HCT116 (cell line): ENCODE measurements at regions not wholly inside any gene's neighbourhood (a gene's known extent, or its start where the extent isn't known, plus 50 kb on each side); places are given as distances from the start of the nearest gene placed in this dataset.

Source experiments
- ATAC-seq: fragments of 200-7000 bp; cut with Tn5 transposase; 2 replicates; pipeline ENCODE4 v1.9.1; 2020; ENCODE audit warnings: mild to moderate bottlenecking, moderate library complexity
- BruUV-seq: library from RNA; stranded (reverse); fragments of 400-500 nt; replicated peaks from 2 replicates; lab custom pipeline; 2021; lab: Mats Ljungman, UMichigan
- CTCF ChIA-PET: fragments of 300-600 bp; sonication (Branson Sonifier 250); formaldehyde crosslinking; loops from one replicate; lab custom pipeline; 2021; ENCODE audit warnings: antibody characterized with exemption; lab: Charles Lee
- POLR2A ChIA-PET: fragments of 300-600, 350-600 bp; sonication (Branson Sonifier 250); formaldehyde crosslinking; loops from one replicate; lab custom pipeline; 2021; ENCODE audit warnings: antibody characterized with exemption; lab: Charles Lee
- RAD21 ChIA-PET, 2 experiments: fragments of 300-600 bp; sonication (Branson Sonifier 250); formaldehyde crosslinking; loops; one replicate each; lab custom pipeline; 2023; ENCODE audit warnings: low total read pairs in 2 of 2; ENCODE audit not compliant: uncharacterized antibody in 2 of 2, unreplicated experiment in 2 of 2, low non-redundant PET in 1 of 2; lab: Charles Lee
- DNase-seq: peaks from one replicate; pipeline ENCODE4 v3.0.0-alpha.2; 2010; ENCODE audit warnings: low read depth, low spot score
- H2AFZ ChIP-seq: fragments of 200-600 bp; shearing (Covaris generic), sonication (generic); 2 replicates; pipeline ENCODE4 v1.6.1; 2017; ENCODE audit warnings: low read depth, mixed run types, mixed read lengths, antibody characterized with exemption, low read length; ENCODE audit not compliant: poor library complexity, severe bottlenecking
- H3K27ac ChIP-seq: 2 replicates; pipeline ENCODE4 v1.5.1; 2012; ENCODE audit warnings: low read depth, low read length
- H3K27me3 ChIP-seq: fragments of 200-600 bp; sonication (generic); 2 replicates; pipeline ENCODE4 v1.6.1; 2016; ENCODE audit warnings: mixed run types, low read length, mixed read lengths; ENCODE audit not compliant: insufficient read depth
- H3K36me3 ChIP-seq, 2 experiments: fragments of 200-500 bp in 1 of 2; fragments of 200-600 bp in 1 of 2; sonication (Bioruptor generic) in 1 of 2; sonication (generic) in 1 of 2; 2 replicates each; pipeline versions ENCODE4 v1.5.1 to v1.6.1; 2014 to 2016; ENCODE audit warnings: low read length in 2 of 2, inconsistent platforms in 1 of 2, mixed read lengths in 1 of 2, mixed run types in 1 of 2; ENCODE audit not compliant: insufficient read depth in 2 of 2, control insufficient read depth in 1 of 2
- H3K4me1 ChIP-seq, 2 experiments: fragments of 200-600 bp in 1 of 2; sonication (generic) in 1 of 2; 2 replicates each; pipeline versions ENCODE4 v1.5.1 to v1.6.1; 2012 to 2017; ENCODE audit warnings: low read length in 2 of 2, inconsistent platforms in 1 of 2, mild to moderate bottlenecking in 1 of 2, mixed read lengths in 1 of 2, mixed run types in 1 of 2, moderate library complexity in 1 of 2; ENCODE audit not compliant: insufficient read depth in 2 of 2, control insufficient read depth in 1 of 2
- H3K4me2 ChIP-seq: fragments of 200-600 bp; sonication (generic); 2 replicates; pipeline ENCODE4 v1.6.1; 2017; ENCODE audit warnings: mixed run types, low read length, mixed read lengths
- H3K4me3 ChIP-seq, 2 experiments: fragments of 200-600 bp in 1 of 2; sonication (generic) in 1 of 2; replicated peaks in 1 of 2; 2 replicates each; pipeline ENCODE4 v1.5.1; 2011 to 2016; ENCODE audit warnings: low read length in 2 of 2, control low read depth in 1 of 2, low read depth in 1 of 2, mild to moderate bottlenecking in 1 of 2, mixed read lengths in 1 of 2, mixed run types in 1 of 2
- H3K79me2 ChIP-seq: fragments of 200-600 bp; sonication (generic); 2 replicates; pipeline ENCODE4 v1.6.1; 2017; ENCODE audit warnings: mild to moderate bottlenecking, mixed run types, low read length, moderate library complexity, mixed read lengths; ENCODE audit not compliant: insufficient read depth
- H3K9ac ChIP-seq: fragments of 200-600 bp; sonication (generic); 2 replicates; pipeline ENCODE4 v1.6.1; 2016; ENCODE audit warnings: low read length, mixed read lengths
- H3K9me2 ChIP-seq: fragments of 200-600 bp; sonication (generic), shearing (Covaris generic); 2 replicates; pipeline ENCODE4 v1.6.1; 2017; ENCODE audit warnings: mixed run types, mild to moderate bottlenecking, moderate library complexity; ENCODE audit not compliant: insufficient read depth
- H3K9me3 ChIP-seq, 2 experiments: fragments of 200-500 bp in 1 of 2; fragments of 200-600 bp in 1 of 2; sonication (Bioruptor generic) in 1 of 2; sonication (generic) in 1 of 2; 2 replicates each; pipeline ENCODE4 v1.6.1; 2014 to 2017; ENCODE audit warnings: low read length in 2 of 2, mixed read lengths in 2 of 2, inconsistent platforms in 1 of 2, low read depth in 1 of 2, mild to moderate bottlenecking in 1 of 2, mixed run types in 1 of 2, moderate library complexity in 1 of 2; ENCODE audit not compliant: control insufficient read depth in 1 of 2, insufficient read depth in 1 of 2
- H4K20me1 ChIP-seq: fragments of 200-600 bp; sonication (generic), shearing (Covaris generic); 2 replicates; pipeline ENCODE4 v1.6.1; 2017; ENCODE audit warnings: mixed run types, mild to moderate bottlenecking, moderate library complexity; ENCODE audit not compliant: insufficient read depth
- CBX3 ChIP-seq: IDR thresholded peaks from 2 replicates; pipeline ENCODE4 v1.6.1; 2012; ENCODE audit warnings: low read depth
- JUND ChIP-seq: IDR thresholded peaks from 2 replicates; pipeline ENCODE4 v1.6.1; 2012
- MAX ChIP-seq: IDR thresholded peaks from 2 replicates; pipeline ENCODE4 v1.6.1; 2012
- POLR2AphosphoS5 ChIP-seq: IDR thresholded peaks from 2 replicates; pipeline ENCODE4 v1.6.1; 2011; ENCODE audit warnings: mild to moderate bottlenecking, low read depth, low read length, moderate library complexity
- ZBTB33 ChIP-seq: IDR thresholded peaks from 2 replicates; pipeline ENCODE4 v1.6.1; 2011; ENCODE audit warnings: mild to moderate bottlenecking, low read length, moderate library complexity; ENCODE audit not compliant: insufficient replicate concordance; ENCODE audit errors: extremely low read depth
- intact Hi-C: fragments of 100-400 bp; cut with micrococcal nuclease; formaldehyde crosslinking; loops from 2 replicates; pipeline ENCODE4 v1.10.0; 2022

DNA sequence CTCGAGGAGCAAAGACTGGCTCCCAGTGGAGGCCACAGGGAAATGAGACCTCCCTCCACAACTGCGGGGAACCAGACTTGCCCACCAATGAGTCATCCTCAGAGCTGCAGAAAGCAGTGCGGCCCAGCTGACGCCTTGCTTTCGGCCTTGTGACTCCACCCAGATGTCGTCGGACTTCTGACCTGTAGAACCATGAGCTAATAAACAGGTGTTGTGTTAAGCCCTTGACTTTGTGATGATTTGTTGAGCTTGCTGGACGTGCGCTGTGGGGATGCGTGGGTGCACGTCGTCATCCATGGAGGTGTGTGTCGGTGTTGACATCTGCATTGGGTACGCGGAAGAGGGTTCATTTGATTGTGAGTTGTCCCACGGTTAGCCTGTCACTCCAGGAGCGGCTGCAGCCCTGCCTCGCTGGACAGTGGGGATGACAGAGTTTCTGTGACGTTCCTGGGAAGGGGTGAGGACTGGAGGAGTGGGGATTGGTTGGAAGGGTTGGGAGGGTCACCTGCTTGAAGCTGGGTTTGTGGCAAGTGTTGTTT is 154.1 kb downstream of the SH3BP4 start:
- Histone ChIP-seq H3K9ac (no peak overlapping the region), H2AFZ (no peak overlapping the region), H3K4me2 (no peak overlapping the region), H3K4me1 (0 out of 4 replicates have a peak, but pooled peaks cover 0 to 3% of the 10 kb centered on the region in 2 experiments), H3K9me2 (no peaks in the 10 kb centered on the region), H3K27me3 (no peaks in the 10 kb centered on the region), H4K20me1 (no peaks in the 10 kb centered on the region), H3K4me3 (no peak overlapping the region), H3K27ac (no peak overlapping the region), H3K79me2 (no peaks in the 10 kb centered on the region), H3K36me3 (no peaks in the 10 kb centered on the region), H3K9me3 (no peaks in the 10 kb centered on the region)
- no peak for ATAC-seq
- intact Hi-C loops = loop anchor here (5.0 to 10.0 kb wide), 2 partner anchors 224 to 361 kb away; no protein-coding TSS in a partner anchor
- RAD21 ChIA-PET = no interaction called here
- BruUV-seq = no TSS peak
- POLR2A ChIA-PET = no interaction called here
- no peak for DNase-seq
- CTCF ChIA-PET = interaction anchor here (2.1 to 3.2 kb wide), 3 partner anchors 541 to 555 kb away, joined by 5 to 20 read pairs (median 19); no protein-coding TSS in a partner anchor
- TF ChIP-seq CBX3 = no peak
- TF ChIP-seq MAX = no peak
- TF ChIP-seq POLR2AphosphoS5 = no peak
- TF ChIP-seq JUND = no peak
- no peak for TF ChIP-seq ZBTB33
